OCI-LY7 (cell line): ENCODE measurements at regions not wholly inside any gene's neighbourhood (a gene's known extent, or its start where the extent isn't known, plus 50 kb on each side); places are given as distances from the start of the nearest gene placed in this dataset.

Source experiments
- BruUV-seq: library from RNA; stranded (reverse); fragments of 400-500 nt; replicated peaks from 2 replicates; lab custom pipeline; 2021; lab: Mats Ljungman, UMichigan
- CTCF ChIA-PET: fragments of 300-600 bp; sonication (Branson Sonifier 250); formaldehyde crosslinking; loops from one replicate; lab custom pipeline; 2022; ENCODE audit warnings: antibody characterized with exemption; ENCODE audit not compliant: unreplicated experiment; lab: Charles Lee
- POLR2A ChIA-PET: fragments of 300-600 bp; sonication (Branson Sonifier 250); formaldehyde crosslinking; loops from one replicate; lab custom pipeline; 2022; ENCODE audit warnings: antibody characterized with exemption; lab: Charles Lee
- DNase-seq: peaks from one replicate; pipeline ENCODE4 v3.0.0-alpha.2; 2015; ENCODE audit warnings: low spot score
- H2AFZ ChIP-seq: fragments of 200-600 bp; sonication (generic), shearing (Covaris generic); 2 replicates; pipeline ENCODE4 v1.6.1; 2014; ENCODE audit warnings: mild to moderate bottlenecking, antibody characterized with exemption, low read length, moderate library complexity
- H3K27ac ChIP-seq: fragments of 200-600 bp; sonication (generic); 2 replicates; pipeline ENCODE4 v1.5.1; 2014; ENCODE audit warnings: mixed run types, low read depth, mild to moderate bottlenecking, moderate library complexity, low read length, inconsistent platforms; ENCODE audit not compliant: poor library complexity, severe bottlenecking
- H3K36me3 ChIP-seq: fragments of 200-600 bp; sonication (generic); 2 replicates; pipeline ENCODE4 v1.6.1; 2014; ENCODE audit warnings: mild to moderate bottlenecking, antibody characterized with exemption, low read length, moderate library complexity, mixed read lengths; ENCODE audit not compliant: insufficient read depth
- H3K4me1 ChIP-seq: fragments of 200-600 bp; sonication (generic); 2 replicates; pipeline ENCODE4 v1.5.1; 2014; ENCODE audit warnings: mild to moderate bottlenecking, low read length; ENCODE audit not compliant: insufficient read depth, poor library complexity, severe bottlenecking
- H3K4me2 ChIP-seq: fragments of 200-600 bp; sonication (generic); 2 replicates; pipeline ENCODE4 v1.6.1; 2014; ENCODE audit warnings: mild to moderate bottlenecking, low read length
- H3K4me3 ChIP-seq: fragments of 200-600 bp; sonication (generic); 2 replicates; pipeline ENCODE4 v1.5.1; 2014; ENCODE audit warnings: mild to moderate bottlenecking, low read depth, low read length; ENCODE audit not compliant: poor library complexity, severe bottlenecking
- H3K79me2 ChIP-seq: fragments of 200-600 bp; sonication (generic); 2 replicates; pipeline ENCODE4 v1.6.1; 2016; ENCODE audit warnings: low read depth, mild to moderate bottlenecking, low read length, moderate library complexity, mixed read lengths; ENCODE audit not compliant: insufficient read depth
- H3K9me2 ChIP-seq: fragments of 200-600 bp; sonication (generic); 2 replicates; pipeline ENCODE4 v1.6.1; 2016; ENCODE audit warnings: mild to moderate bottlenecking, low read length, mixed read lengths; ENCODE audit not compliant: insufficient read depth
- H3K9me3 ChIP-seq: fragments of 200-600 bp; sonication (generic); 2 replicates; pipeline ENCODE4 v1.6.1; 2014; ENCODE audit warnings: mild to moderate bottlenecking, mixed run types, low read length, mixed read lengths
- H4K20me1 ChIP-seq: fragments of 200-600 bp; sonication (generic); 2 replicates; pipeline ENCODE4 v1.6.1; 2014; ENCODE audit warnings: mild to moderate bottlenecking, antibody characterized with exemption, low read length, moderate library complexity, mixed read lengths; ENCODE audit not compliant: insufficient read depth
- CTCF ChIP-seq: fragments of 200-600 bp; sonication (generic); conservative IDR thresholded peaks from 2 replicates; pipeline ENCODE4 v1.5.1; 2014; ENCODE audit warnings: mild to moderate bottlenecking, antibody characterized with exemption, low read length, moderate library complexity, mixed read lengths
- EZH2phosphoT487 ChIP-seq: fragments of 200-600 bp; sonication (generic); IDR thresholded peaks from 2 replicates; pipeline ENCODE4 v1.6.1; 2018; ENCODE audit warnings: low read depth, borderline replicate concordance, mild to moderate bottlenecking, mixed run types, antibody characterized with exemption, low read length, moderate library complexity, mixed read lengths
- intact Hi-C: fragments of 100-400 bp; cut with micrococcal nuclease; formaldehyde crosslinking; loops from one replicate; pipeline ENCODE4 v1.10.0; 2022; ENCODE audit not compliant: unreplicated experiment

- Histone ChIP-seq H4K20me1 (no peaks in the 10 kb centered on the region), H3K36me3 (no peaks in the 10 kb centered on the region), H2AFZ (no peak overlapping the region), H3K4me2 (no peak overlapping the region), H3K4me3 (no peak overlapping the region), H3K79me2 (no peaks in the 10 kb centered on the region), H3K4me1 (no peaks in the 10 kb centered on the region), H3K27ac (no peak overlapping the region), H3K9me2 (no peaks in the 10 kb centered on the region), H3K9me3 (no peaks in the 10 kb centered on the region)
- BruUV-seq, result no TSS peak
- TF ChIP-seq CTCF, result no peak
- no peak for TF ChIP-seq EZH2phosphoT487
- intact Hi-C loops, result no loop called here
- ChIA-PET CTCF (no interaction called here), POLR2A (interaction anchor here (0.6 kb wide), 2 partner anchors 12 to 1116 kb away, joined by 3 read pairs; no protein-coding TSS in a partner anchor)
- DNase-seq, result no peak
These were observed 833.3 kb downstream of the CDH9 start for GRCh38 chr5:26205121-26205520.

GRCh38 chr5:26193626-26194025 is 844.8 kb downstream of the CDH9 start:
- Histone ChIP-seq H4K20me1 (no peaks in the 10 kb centered on the region), H2AFZ (no peak overlapping the region), H3K9me3 (0 out of 2 replicates have a peak, but pooled peaks cover 4% of the 10 kb centered on the region), H3K4me1 (no peaks in the 10 kb centered on the region), H3K79me2 (no peaks in the 10 kb centered on the region), H3K36me3 (no peaks in the 10 kb centered on the region), H3K9me2 (no peaks in the 10 kb centered on the region), H3K4me2 (no peak overlapping the region), H3K4me3 (no peak overlapping the region), H3K27ac (no peak overlapping the region)
- POLR2A ChIA-PET, result no interaction called here
- intact Hi-C loops, result no loop called here
- DNase-seq, result no peak
- TF ChIP-seq EZH2phosphoT487 (no peak), CTCF (no peak)
- CTCF ChIA-PET, result no interaction called here
- no TSS peak for BruUV-seq

GRCh38 chr5:26192486-26192885 is 845.9 kb downstream of the CDH9 start:
- H3K36me3 ChIP-seq, result no peaks in the 10 kb centered on the region
- intact Hi-C loops, result no loop called here
- no peak overlapping the region for H2AFZ ChIP-seq
- H3K79me2 ChIP-seq, result no peaks in the 10 kb centered on the region
- no TSS peak for BruUV-seq
- no peak for DNase-seq
- H3K4me3 ChIP-seq, result no peak overlapping the region
- H3K9me2 ChIP-seq, result no peaks in the 10 kb centered on the region
- H3K27ac ChIP-seq, result no peak overlapping the region
- no peaks in the 10 kb centered on the region for H3K4me1 ChIP-seq
- POLR2A ChIA-PET, result interaction anchor here (0.6 kb wide), 2 partner anchors 619 to 1162 kb away, joined by 3 read pairs; no protein-coding TSS in a partner anchor
- H3K9me3 ChIP-seq, result 0 out of 2 replicates have a peak, but pooled peaks cover 4% of the 10 kb centered on the region
- TF ChIP-seq EZH2phosphoT487 (no peak), CTCF (no peak)
- H3K4me2 ChIP-seq, result no peak overlapping the region
- CTCF ChIA-PET, result no interaction called here
- no peaks in the 10 kb centered on the region for H4K20me1 ChIP-seq
